ENCODE measurements at regions not wholly inside any gene's neighbourhood (a gene's known extent, or its start where the extent isn't known, plus 50 kb on each side); places are given as distances from the start of the nearest gene placed in this dataset.

GRCh38 chr14:101369916-101370592, 191.2 kb upstream of the DIO3 start:
- no peak overlapping the region for H3K27ac ChIP-seq (ENCODE audit: low read depth, low read length)
- WGBS: 93% methylated on average over 19 of the region's 19 CpGs
- H3K4me1 ChIP-seq (ENCODE audit: insufficient read depth, low read length): peaks cover 6% of the 10 kb centered on the region
- no peaks in the 10 kb centered on the region for H3K36me3 ChIP-seq (ENCODE audit: insufficient read depth, low read length)
- H3K9me3 ChIP-seq (ENCODE audit: insufficient read depth, low read depth, low read length): no peaks in the 10 kb centered on the region
- H3K9ac ChIP-seq (ENCODE audit: low read depth, low read length): no peak overlapping the region
- H3K4me3 ChIP-seq (ENCODE audit: low read length): no peak overlapping the region
- H3K27me3 ChIP-seq (ENCODE audit: insufficient read depth, low read length): no peaks in the 10 kb centered on the region

- no peaks in the 10 kb centered on the region for H3K9me3 ChIP-seq (ENCODE audit: insufficient read depth, low read depth, low read length)
- no peaks in the 10 kb centered on the region for H3K36me3 ChIP-seq (ENCODE audit: insufficient read depth, low read length)
- H3K9ac ChIP-seq (ENCODE audit: low read depth, low read length): no peak overlapping the region
- no peaks in the 10 kb centered on the region for H3K27me3 ChIP-seq (ENCODE audit: insufficient read depth, low read length)
- 94% methylated on average over 14 of the region's 14 CpGs for WGBS
- H3K4me3 ChIP-seq (ENCODE audit: low read length): no peak overlapping the region
- H3K4me1 ChIP-seq (ENCODE audit: insufficient read depth, low read length): peaks cover 6% of the 10 kb centered on the region; the same call in 1 of the 2 replicates
- H3K27ac ChIP-seq (ENCODE audit: low read depth, low read length): no peak overlapping the region
Measured at GRCh38 chr14:101370593-101371569, 190.4 kb upstream of the DIO3 start.

- no peaks in the 10 kb centered on the region for H3K36me3 ChIP-seq (ENCODE audit: insufficient read depth, low read length)
- H3K9ac ChIP-seq (ENCODE audit: low read depth, low read length): no peak overlapping the region
- no peaks in the 10 kb centered on the region for H3K27me3 ChIP-seq (ENCODE audit: insufficient read depth, low read length)
- no peak overlapping the region for H3K27ac ChIP-seq (ENCODE audit: low read depth, low read length)
- H3K4me1 ChIP-seq (ENCODE audit: insufficient read depth, low read length): peaks cover 5% of the 10 kb centered on the region; the same call in 1 of the 2 replicates
- no peak overlapping the region for H3K4me3 ChIP-seq (ENCODE audit: low read length)
- 92% methylated on average over 18 of the region's 18 CpGs for WGBS
- no peaks in the 10 kb centered on the region for H3K9me3 ChIP-seq (ENCODE audit: insufficient read depth, low read depth, low read length)
Measured at GRCh38 chr14:101371799-101372793, 189.2 kb upstream of the DIO3 start.

GRCh38 chr14:101372894-101373620, 188.2 kb upstream of the DIO3 start:
- H3K27me3 ChIP-seq (ENCODE audit: insufficient read depth, low read length): no peaks in the 10 kb centered on the region
- no peaks in the 10 kb centered on the region for H3K4me1 ChIP-seq (ENCODE audit: insufficient read depth, low read length)
- no peak overlapping the region for H3K4me3 ChIP-seq (ENCODE audit: low read length)
- H3K9me3 ChIP-seq (ENCODE audit: insufficient read depth, low read depth, low read length): no peaks in the 10 kb centered on the region
- H3K27ac ChIP-seq (ENCODE audit: low read depth, low read length): no peak overlapping the region
- 86% methylated on average over 16 of the region's 16 CpGs for WGBS
- no peaks in the 10 kb centered on the region for H3K36me3 ChIP-seq (ENCODE audit: insufficient read depth, low read length)
- H3K9ac ChIP-seq (ENCODE audit: low read depth, low read length): no peak overlapping the region

GRCh38 chr14:101373690-101374295, 187.5 kb upstream of the DIO3 start:
- H3K36me3 ChIP-seq (ENCODE audit: insufficient read depth, low read length): no peaks in the 10 kb centered on the region
- no peaks in the 10 kb centered on the region for H3K27me3 ChIP-seq (ENCODE audit: insufficient read depth, low read length)
- H3K4me3 ChIP-seq (ENCODE audit: low read length): no peak overlapping the region
- H3K9me3 ChIP-seq (ENCODE audit: insufficient read depth, low read depth, low read length): no peaks in the 10 kb centered on the region
- 94% methylated on average over 22 of the region's 22 CpGs for WGBS
- H3K27ac ChIP-seq (ENCODE audit: low read depth, low read length): no peak overlapping the region
- H3K4me1 ChIP-seq (ENCODE audit: insufficient read depth, low read length): no peaks in the 10 kb centered on the region
- H3K9ac ChIP-seq (ENCODE audit: low read depth, low read length): no peak overlapping the region

GRCh38 chr14:101374373-101375338, 186.6 kb upstream of the DIO3 start:
- Histone ChIP-seq H3K9me3 (ENCODE audit: insufficient read depth, low read depth, low read length) (no peaks in the 10 kb centered on the region), H3K36me3 (ENCODE audit: insufficient read depth, low read length) (no peaks in the 10 kb centered on the region), H3K4me1 (ENCODE audit: insufficient read depth, low read length) (no peaks in the 10 kb centered on the region), H3K27ac (ENCODE audit: low read depth, low read length) (no peak overlapping the region), H3K4me3 (ENCODE audit: low read length) (no peak overlapping the region), H3K27me3 (ENCODE audit: insufficient read depth, low read length) (no peaks in the 10 kb centered on the region), H3K9ac (ENCODE audit: low read depth, low read length) (no peak overlapping the region)
- 90% methylated on average over 19 of the region's 19 CpGs for WGBS

GRCh38 chr14:101377069-101377468, 184.2 kb upstream of the DIO3 start:
- no peaks in the 10 kb centered on the region for H3K36me3 ChIP-seq (ENCODE audit: insufficient read depth, low read length)
- no peaks in the 10 kb centered on the region for H3K27me3 ChIP-seq (ENCODE audit: insufficient read depth, low read length)
- H3K9me3 ChIP-seq (ENCODE audit: insufficient read depth, low read depth, low read length): no peaks in the 10 kb centered on the region
- no peak overlapping the region for H3K4me3 ChIP-seq (ENCODE audit: low read length)
- H3K27ac ChIP-seq (ENCODE audit: low read depth, low read length): no peak overlapping the region
- WGBS: 87% methylated on average over 5 of the region's 5 CpGs
- no peaks in the 10 kb centered on the region for H3K4me1 ChIP-seq (ENCODE audit: insufficient read depth, low read length)
- H3K9ac ChIP-seq (ENCODE audit: low read depth, low read length): no peak overlapping the region

GRCh38 chr14:101379842-101380241, 181.5 kb upstream of the DIO3 start:
- peaks cover 11% of the 10 kb centered on the region for H3K9me3 ChIP-seq (ENCODE audit: insufficient read depth, low read depth, low read length)
- no peaks in the 10 kb centered on the region for H3K4me1 ChIP-seq (ENCODE audit: insufficient read depth, low read length)
- WGBS: no CpG with 5 or more reads among the region's 2 CpGs
- H3K9ac ChIP-seq (ENCODE audit: low read depth, low read length): no peak overlapping the region
- H3K4me3 ChIP-seq (ENCODE audit: low read length): no peak overlapping the region
- H3K36me3 ChIP-seq (ENCODE audit: insufficient read depth, low read length): no peaks in the 10 kb centered on the region
- H3K27me3 ChIP-seq (ENCODE audit: insufficient read depth, low read length): no peaks in the 10 kb centered on the region
- no peak overlapping the region for H3K27ac ChIP-seq (ENCODE audit: low read depth, low read length)

GRCh38 chr14:101380512-101380911, 180.8 kb upstream of the DIO3 start:
- no peak overlapping the region for H3K9ac ChIP-seq (ENCODE audit: low read depth, low read length)
- peaks cover 15% of the 10 kb centered on the region for H3K9me3 ChIP-seq (ENCODE audit: insufficient read depth, low read depth, low read length)
- no peak overlapping the region for H3K27ac ChIP-seq (ENCODE audit: low read depth, low read length)
- H3K4me1 ChIP-seq (ENCODE audit: insufficient read depth, low read length): no peaks in the 10 kb centered on the region
- 93% methylated on average over 3 of the region's 3 CpGs for WGBS
- no peaks in the 10 kb centered on the region for H3K27me3 ChIP-seq (ENCODE audit: insufficient read depth, low read length)
- no peaks in the 10 kb centered on the region for H3K36me3 ChIP-seq (ENCODE audit: insufficient read depth, low read length)
- H3K4me3 ChIP-seq (ENCODE audit: low read length): no peak overlapping the region
